ENCODE measurements at regions not wholly inside any gene's neighbourhood (a gene's known extent, or its start where the extent isn't known, plus 50 kb on each side); places are given as distances from the start of the nearest gene placed in this dataset.
"Not testable (repeated sequence)": the region's sequence is repeated elsewhere in the genome, so short reads cannot be mapped to it uniquely, and the experiment has no call there.

DNA sequence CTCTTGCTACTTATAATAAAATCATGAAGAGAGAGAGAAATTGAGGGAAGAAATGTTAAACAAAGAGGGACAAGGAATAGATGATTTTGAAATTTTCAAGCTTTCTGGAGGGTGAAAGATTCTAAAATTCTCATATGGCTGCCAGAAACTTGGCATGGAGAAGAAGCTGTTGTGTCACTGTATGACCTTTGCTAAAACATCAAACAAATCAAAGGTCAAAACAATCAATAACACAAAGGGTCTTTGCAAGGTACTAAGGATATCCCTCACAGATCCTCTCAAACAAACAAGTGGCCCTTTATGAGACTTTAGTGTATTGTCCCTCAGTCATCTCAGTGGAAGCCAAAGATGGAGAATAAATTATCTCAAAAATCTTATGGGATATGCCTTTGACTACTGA, 1039.2 kb upstream of the MIR17HG start:
- DNase-seq: no peak

DNA sequence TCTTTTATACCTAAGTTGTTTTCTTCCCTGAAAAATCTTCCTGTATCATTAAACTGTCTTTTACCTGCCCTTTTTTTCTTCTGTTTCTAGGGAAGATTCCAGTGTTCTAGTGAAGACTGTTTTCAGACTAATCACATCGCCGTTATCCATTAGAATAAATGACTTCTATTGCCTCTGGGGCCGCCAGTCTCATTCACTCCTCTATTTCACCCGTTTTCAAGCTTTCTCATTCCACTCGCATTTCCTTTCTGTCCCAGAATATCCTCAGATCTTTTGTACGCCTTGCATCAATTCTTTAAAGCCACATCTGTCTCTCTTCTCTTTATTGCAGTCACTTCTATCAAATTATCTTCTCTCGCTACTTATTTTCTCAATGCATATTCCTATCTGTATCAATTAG, 1035.6 kb upstream of the MIR17HG start:
- no peak for DNase-seq

DNA sequence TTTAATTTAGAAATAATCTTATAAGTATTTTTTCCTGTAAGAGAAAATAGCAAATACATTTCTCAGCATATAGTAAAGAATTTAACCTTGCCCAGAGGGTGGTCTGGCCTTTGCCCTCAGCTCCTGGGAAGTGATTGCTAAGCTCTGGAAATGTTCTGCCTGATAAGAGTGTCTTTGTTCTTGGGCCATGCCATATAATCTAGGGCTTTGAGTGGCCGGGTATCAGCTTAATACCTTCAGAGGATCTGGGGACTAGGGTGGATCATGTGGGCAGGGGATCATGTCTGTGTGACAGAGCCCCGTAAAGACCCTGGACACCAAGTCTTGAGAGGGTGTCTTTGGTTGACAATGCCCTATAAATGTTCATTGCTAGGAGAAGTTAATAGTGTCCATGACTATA, 1032.4 kb upstream of the MIR17HG start:
- DNase-seq: no peak

DNA sequence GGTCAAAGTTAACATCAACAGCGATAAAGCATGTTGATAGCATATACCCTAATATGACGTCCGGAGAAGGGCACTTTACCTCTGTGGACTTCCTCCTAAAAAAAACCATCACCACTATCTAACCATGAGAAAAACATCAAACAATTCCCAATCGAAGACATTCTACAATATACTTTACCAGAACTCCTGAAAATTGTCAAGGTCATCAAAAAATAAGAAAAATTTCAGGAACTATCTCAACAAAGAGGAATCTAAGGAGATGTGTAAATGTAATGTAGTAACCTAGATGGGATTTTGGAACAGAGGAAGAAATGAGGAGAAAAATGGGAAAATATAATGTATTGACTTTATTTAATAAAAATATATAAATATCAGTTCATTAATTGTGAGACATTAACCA, 1026.8 kb upstream of the MIR17HG start:
- DNase-seq: no peak

DNA sequence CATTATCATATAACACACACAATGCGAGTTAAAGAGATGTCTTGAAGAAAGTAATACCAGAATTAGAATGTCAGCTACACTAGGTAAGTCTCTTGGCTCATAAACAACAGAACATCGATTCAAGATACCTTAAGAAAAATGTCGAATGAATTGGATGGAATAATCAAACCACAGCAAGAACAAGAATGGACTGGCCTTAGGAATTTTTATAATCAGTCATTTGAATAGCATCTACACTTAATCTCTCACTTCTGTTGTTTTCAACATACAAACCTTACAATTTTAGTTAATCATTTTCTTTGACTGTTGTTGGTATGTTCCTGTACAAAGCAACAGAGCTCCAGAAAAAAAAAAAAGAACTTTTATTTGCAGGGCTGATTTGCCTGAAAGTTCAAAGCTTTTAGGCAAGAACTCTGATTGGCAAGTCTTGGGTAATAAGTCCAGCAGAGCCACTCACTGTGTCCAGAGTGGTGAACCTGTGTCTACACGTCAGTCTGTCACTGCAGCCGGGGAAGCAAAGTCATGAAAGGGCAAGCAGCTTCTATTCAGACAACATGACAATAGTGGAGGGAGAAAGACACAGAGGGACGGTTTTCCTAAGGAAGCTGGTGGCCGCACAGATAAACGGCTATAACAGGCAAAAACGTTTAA, 1026.1 kb upstream of the MIR17HG start:
- no peak for DNase-seq

DNA sequence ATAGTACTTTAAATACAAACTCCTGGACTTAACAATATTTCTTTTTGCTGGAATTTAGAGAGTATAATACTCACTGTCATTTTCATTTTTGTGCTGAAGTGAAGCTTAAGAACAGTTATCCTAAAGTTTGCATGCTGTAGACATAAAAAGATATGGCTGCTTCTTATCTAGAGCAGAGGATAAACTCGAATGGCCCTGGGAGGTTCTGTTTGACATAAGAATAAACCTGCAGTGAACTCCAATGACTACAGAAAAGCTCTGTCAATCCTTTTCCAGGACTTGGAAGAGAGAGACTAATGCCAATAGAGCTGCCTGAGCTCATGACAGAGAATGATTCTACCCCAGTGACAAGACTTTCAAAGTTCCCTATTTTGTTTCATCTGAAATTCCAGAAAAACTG, 1017.8 kb upstream of the MIR17HG start:
- no peak for DNase-seq

DNA sequence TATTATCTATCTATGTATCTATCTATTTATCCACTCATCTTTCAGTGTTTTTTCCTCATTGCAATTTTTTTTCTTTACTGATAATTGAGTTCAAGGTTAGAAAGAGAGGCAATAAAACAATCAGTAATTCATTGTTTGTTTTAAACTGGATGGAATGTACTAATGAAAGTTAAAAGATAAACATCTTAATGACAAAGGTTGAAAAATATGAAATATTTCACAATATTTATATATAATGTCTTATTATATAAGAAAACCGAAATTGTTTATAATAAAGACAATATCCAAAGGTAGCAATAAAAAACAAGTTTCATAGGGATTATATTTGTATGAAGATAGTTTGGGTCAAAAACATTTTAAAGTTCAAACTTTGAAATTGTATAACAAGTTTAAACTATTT, 1015.5 kb upstream of the MIR17HG start:
- no peak for DNase-seq

DNA sequence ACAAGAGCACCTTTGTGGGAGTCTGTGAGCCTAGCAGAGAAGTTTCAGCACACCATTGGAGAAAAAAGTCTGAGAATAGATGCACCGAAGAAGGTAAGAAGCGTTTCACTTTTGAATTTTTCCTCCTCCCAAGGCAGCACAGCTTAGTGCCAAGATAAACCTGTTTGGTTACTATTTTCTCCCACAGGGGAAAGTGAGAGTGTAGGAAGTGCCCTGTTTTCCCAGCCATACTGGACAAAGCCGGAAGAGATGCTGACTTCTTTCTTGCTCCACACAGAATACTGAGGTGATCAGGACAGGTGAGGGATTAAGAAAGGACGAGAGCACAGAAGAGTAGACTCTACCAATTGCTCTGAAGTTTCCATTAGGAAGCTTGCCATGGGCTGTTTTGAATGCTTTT, 1011.0 kb upstream of the MIR17HG start:
- DNase-seq: no peak

DNA sequence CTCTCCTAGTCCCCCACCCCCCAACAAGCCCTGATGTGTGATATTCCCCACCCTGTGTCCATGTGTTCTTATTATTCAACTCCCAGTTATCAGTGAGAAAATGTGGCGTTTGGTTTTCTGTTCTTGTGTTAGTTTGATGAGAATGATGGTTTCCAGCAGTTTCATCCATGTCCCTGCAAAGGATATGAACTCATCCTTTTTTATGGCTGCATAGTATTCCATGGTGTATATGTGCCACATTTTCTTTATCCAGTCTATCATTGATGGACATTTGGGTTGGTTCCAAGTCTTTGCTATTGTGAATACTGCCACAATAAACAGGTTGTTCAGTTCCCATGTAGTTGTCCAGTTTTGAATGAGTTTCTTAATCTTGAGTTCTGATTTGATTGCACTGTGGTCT, 1006.1 kb upstream of the MIR17HG start:
- DNase-seq: not testable (repeated sequence)

DNA sequence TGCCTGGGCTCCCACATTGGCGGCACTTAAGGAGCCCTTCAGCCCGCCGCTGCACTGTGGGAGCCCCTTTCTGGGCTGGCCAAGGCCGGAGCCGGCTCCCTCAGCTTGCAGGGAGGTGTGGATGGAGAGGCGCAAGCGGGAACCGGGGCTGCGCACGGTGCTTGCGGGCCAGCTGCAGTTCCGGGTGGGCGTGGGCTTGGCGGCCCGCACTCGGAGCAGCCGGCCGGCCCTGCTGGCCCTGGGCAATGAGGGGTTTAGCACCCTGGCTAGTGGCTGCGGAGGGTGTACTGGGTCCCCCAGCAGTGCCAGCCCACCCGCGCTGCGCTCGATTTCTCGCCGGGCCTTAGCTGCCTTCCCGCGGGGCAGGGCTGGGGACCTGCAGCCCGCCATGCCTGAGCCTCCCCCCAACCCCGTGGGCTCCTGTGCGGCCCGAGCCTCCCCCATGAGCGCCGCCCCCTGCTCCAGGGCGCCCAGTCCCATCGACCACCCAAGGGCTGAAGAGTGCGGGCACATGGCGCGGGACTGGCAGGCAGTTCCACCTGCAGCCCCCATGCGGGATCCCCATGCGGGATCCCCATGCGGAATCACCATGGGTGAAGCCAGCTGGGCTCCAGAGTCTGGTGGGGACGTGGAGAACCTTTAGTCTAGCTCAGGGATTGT, 998.9 kb upstream of the MIR17HG start:
- DNase-seq: not testable (repeated sequence)

DNA sequence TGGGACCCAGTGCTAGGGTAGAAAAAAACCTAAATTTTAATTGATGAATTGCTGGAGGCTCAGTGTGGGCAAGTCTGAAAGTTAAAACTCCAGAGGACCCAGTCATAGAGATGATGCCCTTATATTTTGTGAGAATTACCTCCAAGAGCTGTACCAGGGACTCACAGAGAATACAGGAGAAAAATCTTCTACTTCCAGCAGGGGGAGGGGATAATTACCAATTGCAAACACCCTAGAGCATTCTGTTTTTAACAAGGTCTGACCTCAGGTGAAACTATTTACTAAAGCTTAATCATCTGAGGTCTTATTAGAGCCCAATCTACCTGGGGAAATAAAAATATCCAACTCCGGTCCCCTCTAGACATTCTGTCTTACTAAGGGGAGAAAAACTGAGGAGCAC, 994.7 kb upstream of the MIR17HG start:
- DNase-seq: no peak

DNA sequence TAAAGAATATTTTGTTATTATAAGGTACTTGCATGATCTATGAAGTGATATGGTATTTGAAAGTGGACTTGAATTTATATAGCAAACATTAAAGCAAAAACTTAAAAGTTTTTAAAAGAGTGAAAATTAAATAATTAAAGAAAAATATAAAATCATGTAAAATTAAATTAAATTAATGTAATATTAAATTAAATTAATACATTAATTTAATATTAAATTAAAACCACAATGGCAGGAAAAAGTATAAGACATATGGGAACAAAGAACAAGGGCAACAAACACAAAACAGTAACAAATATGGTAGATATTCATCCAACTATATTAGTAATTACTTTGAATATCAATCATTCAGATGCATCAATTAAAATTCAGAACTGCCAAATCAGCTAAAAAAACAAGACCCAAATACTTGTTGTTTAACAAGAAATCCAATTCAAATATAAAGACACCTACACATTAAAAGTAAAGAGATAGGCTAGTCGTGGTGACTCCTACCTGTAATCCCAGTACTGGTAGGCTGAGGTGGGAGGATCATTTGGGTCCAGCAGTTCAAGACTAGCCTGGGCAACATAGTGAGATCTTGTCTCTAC, 992.2 kb upstream of the MIR17HG start:
- DNase-seq: no peak

DNA sequence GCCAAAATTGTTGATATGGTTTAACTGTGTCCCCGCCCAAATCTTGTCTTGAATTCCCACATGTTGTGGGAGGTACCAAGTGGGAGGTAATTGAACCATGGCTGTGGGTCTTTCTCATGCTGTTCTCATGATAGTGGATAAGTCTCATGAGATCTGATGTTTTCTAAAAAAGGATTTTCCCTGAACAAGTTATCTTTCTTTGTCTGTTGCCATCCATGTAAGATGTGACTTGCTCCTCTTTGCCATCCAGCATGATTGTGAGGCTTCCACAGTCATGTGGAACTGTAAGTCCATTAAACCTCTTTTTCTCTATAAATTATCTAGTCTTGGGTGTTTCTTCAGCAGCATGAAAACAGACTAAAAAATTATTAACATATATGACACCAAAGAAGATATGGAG, 986.7 kb upstream of the MIR17HG start:
- no peak for DNase-seq

DNA sequence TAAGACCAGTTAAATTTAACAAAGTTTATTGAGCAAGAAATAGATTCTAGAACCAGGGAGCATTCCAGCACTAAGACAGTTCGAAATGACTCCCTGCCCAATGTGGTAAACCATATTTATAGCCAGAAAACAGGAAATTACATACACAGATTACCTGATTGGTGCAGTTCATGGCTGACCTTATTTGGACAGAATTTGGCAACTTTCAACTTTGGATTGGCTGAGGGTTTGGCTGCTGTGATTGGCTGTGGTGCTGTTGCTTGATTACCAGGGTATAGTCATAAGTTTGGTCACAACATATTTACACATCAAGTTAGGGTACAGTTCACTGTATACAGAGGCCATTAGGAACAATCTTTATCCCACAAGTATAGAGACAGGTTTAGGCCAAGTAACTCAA, 984.8 kb upstream of the MIR17HG start:
- DNase-seq: no peak

DNA sequence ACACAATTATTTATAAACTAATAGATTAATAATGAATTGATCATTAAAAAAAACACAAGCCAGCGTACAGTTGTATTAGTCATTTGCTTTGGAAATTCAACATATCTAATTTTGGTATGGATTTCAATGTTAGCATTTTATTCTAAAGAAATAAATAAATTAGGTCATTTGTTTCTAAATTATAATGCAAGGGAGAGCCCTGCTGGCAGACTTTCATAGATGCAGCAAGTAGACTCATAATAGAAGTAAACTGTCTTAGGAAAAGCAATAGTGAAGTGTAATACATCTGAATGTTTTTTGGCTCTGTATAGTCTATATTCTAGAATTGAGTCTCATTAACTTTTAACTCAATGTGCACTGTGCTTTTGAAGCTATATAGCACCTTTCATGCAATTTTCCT, 982.4 kb upstream of the MIR17HG start:
- DNase-seq: no peak

DNA sequence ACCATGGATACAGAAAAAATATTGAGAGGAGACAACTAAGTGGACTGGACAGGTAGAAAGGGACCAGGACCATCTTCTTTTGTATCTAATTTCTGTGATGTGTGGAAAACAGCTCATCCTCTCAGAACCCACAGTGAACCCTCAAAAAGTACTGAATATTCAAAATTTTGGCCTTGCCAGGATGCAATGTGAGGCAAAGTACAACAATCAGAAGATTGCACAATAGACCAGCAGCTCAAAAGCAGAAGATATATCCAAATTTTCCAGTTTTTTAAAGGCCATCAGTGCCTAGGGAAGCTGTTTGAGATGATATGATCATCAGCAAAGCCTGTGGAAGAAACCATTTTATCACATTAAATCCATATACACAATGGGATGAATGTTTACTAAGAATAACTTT, 973.3 kb upstream of the MIR17HG start:
- DNase-seq: no peak

DNA sequence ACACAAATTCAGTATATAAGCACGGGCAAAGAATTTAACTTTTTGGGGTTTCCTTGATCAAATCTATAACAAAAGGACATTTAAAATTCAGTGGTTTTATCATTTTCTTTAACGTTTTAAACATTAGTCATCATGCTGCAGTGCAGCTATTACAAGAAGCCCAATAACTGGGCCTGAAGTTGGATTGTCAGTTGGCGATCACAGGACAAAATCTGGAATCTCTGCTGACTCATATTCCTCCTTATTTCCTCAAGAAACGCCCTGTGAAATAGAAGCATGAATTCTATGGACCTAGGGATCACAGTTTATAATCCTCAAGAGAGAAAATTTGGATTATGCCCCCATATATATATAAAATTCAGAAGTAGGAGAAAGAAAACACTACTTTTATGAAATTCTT, 971.6 kb upstream of the MIR17HG start:
- no peak for DNase-seq

DNA sequence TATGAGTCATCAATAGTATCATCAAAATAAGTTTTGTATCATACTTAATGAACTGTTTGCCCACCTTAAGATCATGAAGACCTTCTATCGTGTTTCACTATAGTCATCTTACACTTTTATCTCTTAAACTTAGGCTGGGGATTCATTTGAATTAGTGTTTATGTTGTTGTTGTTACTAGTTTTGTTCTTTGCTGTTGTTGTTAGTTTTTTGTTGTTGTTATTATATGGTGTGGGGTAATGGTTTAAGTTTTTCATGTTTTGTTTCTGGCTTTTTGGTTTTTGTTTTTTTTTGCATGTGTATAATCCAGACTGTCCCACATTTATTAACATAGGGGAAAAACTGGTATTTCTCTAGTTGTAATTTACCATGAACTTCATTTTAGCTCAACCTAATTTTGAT, 965.1 kb upstream of the MIR17HG start:
- DNase-seq: no peak

DNA sequence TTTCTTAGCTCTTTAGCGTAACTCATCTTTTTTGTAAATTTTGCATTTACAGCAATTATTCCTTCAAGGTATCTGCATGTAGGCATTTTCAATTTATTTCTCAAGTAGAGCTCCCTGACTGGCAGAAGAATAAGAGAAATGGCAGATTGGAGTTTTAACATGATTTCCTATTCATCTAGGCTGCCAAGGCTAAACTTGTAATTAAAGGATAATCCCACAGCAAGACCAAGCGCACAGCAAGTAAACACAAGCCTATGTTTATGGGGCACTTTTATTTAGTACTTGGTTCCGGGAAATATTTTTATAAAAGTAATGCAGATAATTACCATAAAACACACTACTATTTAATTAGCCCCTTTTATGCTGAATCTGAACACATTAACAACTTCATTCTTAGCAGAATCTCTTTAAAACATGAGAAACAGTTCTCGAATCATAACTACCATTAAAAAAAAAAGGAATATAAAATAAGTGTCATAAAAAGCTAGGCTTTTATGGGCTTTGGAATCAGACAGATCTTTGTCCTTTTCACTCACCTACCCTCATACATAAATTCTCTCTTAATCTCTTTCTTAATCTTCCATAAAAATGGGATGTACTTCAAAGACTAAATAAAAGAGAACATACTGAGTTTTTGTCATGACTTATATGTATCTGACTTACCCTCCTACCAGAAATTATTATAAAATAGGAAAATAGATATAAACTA, 961.6 kb upstream of the MIR17HG start:
- DNase-seq: no peak

DNA sequence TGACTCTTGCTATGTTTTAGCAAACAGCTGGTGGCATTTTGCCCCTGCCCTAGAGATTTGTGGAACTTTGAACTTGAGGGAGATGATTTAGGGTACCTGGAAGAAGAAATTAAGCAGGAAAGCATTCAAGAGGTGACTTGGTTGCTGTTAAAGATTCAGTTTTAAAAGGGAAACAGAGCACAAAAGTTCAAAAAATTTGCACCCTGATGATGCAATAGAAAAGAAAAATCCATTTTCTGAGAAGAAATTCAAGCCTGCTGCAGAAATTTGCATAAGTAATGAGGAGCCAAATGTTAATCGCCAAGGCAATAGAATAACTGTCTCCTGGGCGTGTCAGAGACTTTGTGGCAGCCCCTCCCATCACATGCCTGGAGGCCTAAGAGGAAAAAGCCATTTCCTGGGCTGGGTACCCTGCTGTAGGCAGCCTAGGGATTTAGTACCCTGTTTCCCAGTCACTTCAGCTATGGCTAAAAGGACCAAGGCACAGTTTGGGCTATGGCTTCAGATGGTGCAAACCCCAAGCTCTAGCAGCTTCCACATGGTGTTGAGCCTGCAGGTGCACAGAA, 958.5 kb upstream of the MIR17HG start:
- DNase-seq: no peak

DNA sequence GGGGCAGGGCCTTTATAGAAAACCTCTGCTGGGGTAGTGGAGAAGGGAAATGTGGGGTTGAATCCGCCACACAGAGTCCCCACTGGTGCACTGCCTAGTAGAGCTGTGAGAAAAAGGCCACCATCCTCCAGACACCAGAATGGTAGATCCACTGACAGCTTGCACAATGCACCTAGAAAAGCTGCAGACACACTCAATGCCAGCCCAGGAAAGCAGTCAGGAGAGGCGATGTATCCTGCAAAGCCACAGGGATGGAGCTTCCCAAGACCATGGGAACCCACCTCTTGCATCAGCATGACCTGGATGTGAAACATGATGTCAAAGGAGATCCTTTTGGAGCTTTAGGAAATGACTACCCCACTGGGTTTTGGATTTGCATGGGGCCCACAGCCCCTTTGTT, 958.0 kb upstream of the MIR17HG start:
- no peak for DNase-seq

DNA sequence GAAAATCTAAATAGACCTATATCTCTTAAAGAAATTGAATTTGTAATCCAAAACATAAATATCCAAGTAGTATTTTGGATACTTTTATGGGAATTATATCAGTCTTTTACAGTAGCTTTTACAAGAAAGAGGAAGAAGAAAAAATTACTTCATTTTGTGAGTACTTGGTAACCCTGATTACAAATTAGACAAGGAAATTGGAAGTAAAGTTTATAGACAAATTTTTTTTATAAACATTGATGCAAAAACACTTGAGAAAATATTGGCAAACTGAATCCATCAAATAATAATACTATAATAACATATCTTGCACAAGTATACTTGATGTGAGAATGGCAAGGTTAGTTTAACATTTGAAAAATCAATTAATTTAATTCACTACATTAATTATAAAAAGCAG, 954.1 kb upstream of the MIR17HG start:
- DNase-seq: no peak

DNA sequence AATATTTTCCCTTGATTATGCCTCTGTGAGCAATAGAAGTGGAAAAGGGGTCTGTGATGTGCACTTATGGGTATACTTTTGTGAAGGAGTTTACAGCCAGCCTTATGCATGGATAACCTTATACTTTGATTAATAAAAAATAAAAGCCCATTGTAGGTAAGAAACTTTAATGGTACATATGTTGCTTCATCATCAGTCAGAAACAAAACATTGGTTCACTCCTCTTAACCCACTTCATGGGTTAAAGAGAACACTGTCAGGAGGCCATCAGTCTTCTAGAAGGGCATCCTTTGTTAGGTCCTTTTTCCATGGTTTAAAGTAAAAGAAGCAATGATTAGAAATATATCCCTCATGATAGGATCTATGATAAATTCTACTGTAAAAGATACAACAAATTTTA, 952.1 kb upstream of the MIR17HG start:
- DNase-seq: no peak

DNA sequence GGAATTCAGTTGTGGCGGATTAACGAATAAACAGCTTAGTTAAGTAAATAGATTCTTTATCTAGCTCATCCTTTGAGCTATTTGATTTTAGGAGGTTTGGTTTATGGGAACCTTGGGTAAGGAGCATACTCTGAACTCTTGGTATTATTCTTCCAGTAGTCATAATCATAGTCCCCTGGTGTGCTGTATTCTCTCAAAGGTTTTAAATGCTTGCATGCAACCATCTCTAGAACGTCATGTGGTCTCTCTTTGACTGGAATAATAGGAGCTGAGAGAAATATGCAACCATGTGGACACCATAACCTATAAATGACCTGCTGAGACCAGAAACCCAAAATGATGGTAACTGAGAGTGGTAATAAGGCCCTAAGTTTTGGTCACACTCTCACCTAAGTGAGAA, 951.6 kb upstream of the MIR17HG start:
- DNase-seq: no peak
